ENCODE measurements at regions not wholly inside any gene's neighbourhood (a gene's known extent, or its start where the extent isn't known, plus 50 kb on each side); places are given as distances from the start of the nearest gene placed in this dataset.

GRCh38 chr9:107905308-107906020 is 415.9 kb upstream of the KLF4 start:
- in situ Hi-C loops (cut with MboI; ENCODE audit: low sequenced_read_pairs, unreplicated experiment) = no loop called here
- no peak for TF ChIP-seq CTCF (IDR thresholded peaks at IDR 0.05; ENCODE audit: borderline replicate concordance, control extremely low read depth, extremely low read depth, insufficient read depth, missing control alignments)
- DNase-seq (ENCODE audit: low spot score) = no peak

GRCh38 chr9:107899961-107900330 is 410.4 kb upstream of the KLF4 start:
- no peak for DNase-seq (ENCODE audit: low spot score)
- TF ChIP-seq CTCF (IDR thresholded peaks at IDR 0.05; ENCODE audit: borderline replicate concordance, control extremely low read depth, extremely low read depth, insufficient read depth, missing control alignments) = no peak
- in situ Hi-C loops (cut with MboI; ENCODE audit: low sequenced_read_pairs, unreplicated experiment) = no loop called here

- no peak for TF ChIP-seq CTCF (IDR thresholded peaks at IDR 0.05; ENCODE audit: borderline replicate concordance, control extremely low read depth, extremely low read depth, insufficient read depth, missing control alignments)
- no peak for DNase-seq (ENCODE audit: low spot score)
- in situ Hi-C loops (cut with MboI; ENCODE audit: low sequenced_read_pairs, unreplicated experiment) = no loop called here
Measured at GRCh38 chr9:107898761-107899160, 409.2 kb upstream of the KLF4 start.

- DNase-seq (ENCODE audit: low spot score) = no peak
- in situ Hi-C loops (cut with MboI; ENCODE audit: low sequenced_read_pairs, unreplicated experiment) = no loop called here
- TF ChIP-seq CTCF (IDR thresholded peaks at IDR 0.05; ENCODE audit: borderline replicate concordance, control extremely low read depth, extremely low read depth, insufficient read depth, missing control alignments) = no peak
Measured at GRCh38 chr9:107896544-107896943, 407.0 kb upstream of the KLF4 start.

GRCh38 chr9:107895501-107896001 is 406.0 kb upstream of the KLF4 start:
- DNase-seq (ENCODE audit: low spot score) = no peak
- TF ChIP-seq CTCF (IDR thresholded peaks at IDR 0.05; ENCODE audit: borderline replicate concordance, control extremely low read depth, extremely low read depth, insufficient read depth, missing control alignments) = no peak
- in situ Hi-C loops (cut with MboI; ENCODE audit: low sequenced_read_pairs, unreplicated experiment) = no loop called here

GRCh38 chr9:107894572-107895261 is 405.1 kb upstream of the KLF4 start:
- in situ Hi-C loops (cut with MboI; ENCODE audit: low sequenced_read_pairs, unreplicated experiment) = no loop called here
- no peak for DNase-seq (ENCODE audit: low spot score)
- TF ChIP-seq CTCF (IDR thresholded peaks at IDR 0.05; ENCODE audit: borderline replicate concordance, control extremely low read depth, extremely low read depth, insufficient read depth, missing control alignments) = no peak
